ENCODE measurements at regions not wholly inside any gene's neighbourhood (a gene's known extent, or its start where the extent isn't known, plus 50 kb on each side); places are given as distances from the start of the nearest gene placed in this dataset.

DNA sequence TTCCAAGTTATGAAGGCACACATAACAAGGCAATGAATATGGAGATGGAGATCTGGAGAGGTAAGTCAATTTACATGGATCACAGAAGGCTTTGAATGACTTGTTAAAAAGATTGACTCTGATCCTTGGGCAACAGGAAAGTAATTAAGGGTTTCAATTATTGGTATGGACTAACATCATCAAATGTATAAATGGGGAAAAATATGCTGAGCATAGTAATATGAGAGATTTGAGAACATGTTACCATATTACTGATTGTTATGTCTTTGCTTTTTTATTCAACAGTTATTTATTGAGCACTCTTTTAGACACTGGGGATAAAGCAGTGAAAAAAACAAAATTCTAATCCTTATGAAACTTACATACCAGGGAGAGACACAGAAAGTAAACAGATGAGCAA lies 238.5 kb upstream of the ROBO1 start:
- no peak for TF ChIP-seq EP300 (IDR thresholded peaks at IDR 0.05)
- no peak for TF ChIP-seq POLR2AphosphoS5 (IDR thresholded peaks at IDR 0.05)
- no peak for TF ChIP-seq POLR2A (IDR thresholded peaks at IDR 0.05; ENCODE audit: low read depth)

Measured in esophagus muscularis mucosa (tissue), 3 donors.